GM23338 (cell line): ENCODE measurements at regions not wholly inside any gene's neighbourhood (a gene's known extent, or its start where the extent isn't known, plus 50 kb on each side); places are given as distances from the start of the nearest gene placed in this dataset.

ENCODE experiments used
- ATAC-seq: fragments of 200-7000 bp; cut with Tn5 transposase; 3 replicates; pipeline ENCODE4 v1.9.1; 2020
- DNase-seq: peaks from one replicate; pipeline ENCODE4 v3.0.0-alpha.2; 2015; ENCODE audit warnings: low spot score
- H2AFZ ChIP-seq: fragments of 200-600 bp; sonication (generic); 2 replicates; pipeline ENCODE4 v1.8.0; 2016; ENCODE audit warnings: antibody characterized with exemption, mild to moderate bottlenecking, moderate library complexity
- H3F3A ChIP-seq: fragments of 200-600 bp; sonication (generic); replicated peaks from 2 replicates; pipeline ENCODE4 v1.8.0; 2017; ENCODE audit warnings: antibody characterized with exemption, mixed run types, low read depth
- H3K27ac ChIP-seq: fragments of 200-600 bp; sonication (generic); 2 replicates; pipeline ENCODE4 v1.6.1; 2016; ENCODE audit warnings: low read depth
- H3K27me3 ChIP-seq: fragments of 200-600 bp; sonication (generic); 2 replicates; pipeline ENCODE4 v1.8.0; 2016; ENCODE audit warnings: mild to moderate bottlenecking, mixed run types, moderate library complexity; ENCODE audit not compliant: insufficient read depth
- H3K36me3 ChIP-seq: fragments of 200-600 bp; sonication (generic); 2 replicates; pipeline ENCODE4 v1.8.0; 2016; ENCODE audit warnings: mild to moderate bottlenecking; ENCODE audit not compliant: insufficient read depth
- H3K4me1 ChIP-seq: fragments of 200-600 bp; sonication (generic); 2 replicates; pipeline ENCODE4 v1.8.0; 2016; ENCODE audit warnings: mild to moderate bottlenecking, moderate library complexity; ENCODE audit not compliant: insufficient read depth
- H3K4me2 ChIP-seq: fragments of 200-600 bp; sonication (generic); 2 replicates; pipeline ENCODE4 v1.7.1; 2017; ENCODE audit warnings: mixed run types
- H3K4me3 ChIP-seq: fragments of 200-600 bp; sonication (generic); 2 replicates; pipeline ENCODE4 v1.6.1; 2016; ENCODE audit warnings: mixed run types
- H3K79me2 ChIP-seq: fragments of 200-600 bp; sonication (generic); replicated peaks from 2 replicates; pipeline ENCODE4 v1.8.0; 2017; ENCODE audit warnings: mild to moderate bottlenecking; ENCODE audit not compliant: insufficient read depth
- H3K9me2 ChIP-seq: fragments of 200-600 bp; sonication (generic); 2 replicates; pipeline ENCODE4 v1.8.0; 2017; ENCODE audit not compliant: insufficient read depth
- H4K20me1 ChIP-seq: fragments of 200-600 bp; sonication (generic); replicated peaks from 2 replicates; pipeline ENCODE4 v1.8.0; 2017; ENCODE audit warnings: mild to moderate bottlenecking; ENCODE audit not compliant: insufficient read depth
- H3K27ac Mint-ChIP-seq: 2 replicates; pipeline ENCODE4 v1.8.0; 2020; ENCODE audit warnings: inconsistent platforms, mild to moderate bottlenecking, moderate library complexity, mixed read lengths
- H3K27me3 Mint-ChIP-seq: 3 replicates; pipeline ENCODE4 v1.8.0; 2022; ENCODE audit warnings: low read depth, mild to moderate bottlenecking, moderate library complexity, mixed read lengths, inconsistent platforms; ENCODE audit not compliant: insufficient read depth, poor library complexity
- H3K36me3 Mint-ChIP-seq: 3 replicates; pipeline ENCODE4 v1.8.0; 2021; ENCODE audit warnings: low read depth, mild to moderate bottlenecking, inconsistent platforms, moderate library complexity, mixed read lengths
- H3K4me1 Mint-ChIP-seq: 3 replicates; pipeline ENCODE4 v1.8.0; 2020; ENCODE audit warnings: mild to moderate bottlenecking, inconsistent platforms, mixed read lengths
- H3K4me3 Mint-ChIP-seq: 3 replicates; pipeline ENCODE4 v1.8.0; 2021; ENCODE audit warnings: moderate library complexity, mild to moderate bottlenecking, inconsistent platforms, mixed read lengths
- H3K9me3 Mint-ChIP-seq: 3 replicates; pipeline ENCODE4 v1.8.0; 2020; ENCODE audit warnings: moderate library complexity, mild to moderate bottlenecking, inconsistent platforms, mixed read lengths
- CREB1 ChIP-seq: fragments of 250-450 bp; sonication (Bioruptor Pico); IDR thresholded peaks from 2 replicates; pipeline ENCODE4 v1.5.0; 2020; ENCODE audit warnings: low read depth, mild to moderate bottlenecking, moderate library complexity
- CTCF ChIP-seq, 2 experiments: fragments of 200-600 bp in 1 of 2; sonication (generic) in 1 of 2; conservative IDR thresholded peaks; 2 replicates each; pipeline versions ENCODE4 v1.5.1 to v1.6.1; 2016 to 2017; ENCODE audit warnings: antibody characterized with exemption in 2 of 2, low read depth in 2 of 2, mild to moderate bottlenecking in 2 of 2, moderate library complexity in 1 of 2
- EZH2 ChIP-seq: fragments of 200-600 bp; sonication (generic); IDR thresholded peaks from one replicate; pipeline ENCODE4 v1.8.0; 2017; ENCODE audit warnings: antibody characterized with exemption, mild to moderate bottlenecking, low read depth; ENCODE audit not compliant: unreplicated experiment
- NANOG ChIP-seq: IDR thresholded peaks from 2 replicates; pipeline ENCODE4 v1.6.1; 2016; ENCODE audit warnings: antibody characterized with exemption, borderline replicate concordance
- REST ChIP-seq: IDR thresholded peaks from one replicate; pipeline ENCODE4 v1.6.1; 2018; ENCODE audit warnings: antibody characterized with exemption; ENCODE audit not compliant: unreplicated experiment
- STAT1 ChIP-seq: IDR thresholded peaks from one replicate; pipeline ENCODE4 v1.6.1; 2016; ENCODE audit warnings: antibody characterized with exemption; ENCODE audit not compliant: unreplicated experiment
- ZNF114 ChIP-seq: fragments of 250-450 bp; sonication (Bioruptor Pico); IDR thresholded peaks from 2 replicates; pipeline ENCODE4 v1.5.0; 2020; ENCODE audit warnings: mild to moderate bottlenecking, moderate library complexity
- ZNF462 ChIP-seq: fragments of 250-450 bp; sonication (Bioruptor Pico); IDR thresholded peaks from 2 replicates; pipeline ENCODE4 v1.5.0; 2020; ENCODE audit warnings: mild to moderate bottlenecking, moderate library complexity

GRCh38 chrX:146967306-146967705 lies 152.8 kb upstream of the CXorf51A start:
- peaks cover 29% of the 10 kb centered on the region for H3K9me3 Mint-ChIP-seq
- Histone ChIP-seq H3K27me3 (no peaks in the 10 kb centered on the region), H3K4me3 (no peak overlapping the region), H4K20me1 (no peaks in the 10 kb centered on the region), H3K4me1 (no peaks in the 10 kb centered on the region), H3F3A (no peaks in the 10 kb centered on the region), H2AFZ (no peak overlapping the region), H3K9me2 (no peaks in the 10 kb centered on the region), H3K27ac (no peak overlapping the region), H3K79me2 (no peaks in the 10 kb centered on the region), H3K4me2 (no peak overlapping the region), H3K36me3 (no peaks in the 10 kb centered on the region)
- no peak for DNase-seq
- ATAC-seq = no peak
- H3K4me3 Mint-ChIP-seq = no peak overlapping the region
- no peaks in the 10 kb centered on the region for H3K27me3 Mint-ChIP-seq
- H3K36me3 Mint-ChIP-seq = no peaks in the 10 kb centered on the region
- TF ChIP-seq REST (no peak), ZNF462 (CRISPR knock-in tag) (no peak), STAT1 (no peak), CREB1 (CRISPR knock-in tag) (no peak), CTCF (conservative IDR thresholded peaks at IDR 0.05; ENCODE audit: low read depth in 2 of 2) (no peak), EZH2 (no peak), NANOG (no peak), ZNF114 (CRISPR knock-in tag) (no peak)
- no peak overlapping the region for H3K27ac Mint-ChIP-seq
- H3K4me1 Mint-ChIP-seq = no peaks in the 10 kb centered on the region
